MCF 10A (cell line): ENCODE measurements at regions not wholly inside any gene's neighbourhood (a gene's known extent, or its start where the extent isn't known, plus 50 kb on each side); places are given as distances from the start of the nearest gene placed in this dataset.

Experiments
- BruUV-seq: library from RNA; stranded (reverse); fragments of 400-500 nt; replicated peaks from 2 replicates; lab custom pipeline; 2021; lab: Mats Ljungman, UMichigan
- CTCF ChIA-PET: fragments of 300-600 bp; sonication (Branson Sonifier 250); formaldehyde crosslinking; extraction: SDS; loops from one replicate; lab custom pipeline; 2021; ENCODE audit warnings: antibody characterized with exemption, inconsistent platforms; lab: Yijun Ruan, JAX
- POLR2A ChIA-PET: fragments of 300-600, 350-650 bp; sonication (Branson Sonifier 250); formaldehyde crosslinking; extraction: SDS; loops from one replicate; lab custom pipeline; 2020; ENCODE audit warnings: antibody characterized with exemption, inconsistent platforms; lab: Yijun Ruan, JAX
- DNase-seq: peaks from one replicate; pipeline ENCODE4 v3.0.0-alpha.2; 2018; ENCODE audit not compliant: unreplicated experiment
- H3K27ac Mint-ChIP-seq: one replicate; pipeline ENCODE4 v1.8.0; 2022; ENCODE audit warnings: mild to moderate bottlenecking, low read depth, mixed read lengths; ENCODE audit not compliant: unreplicated experiment
- H3K27me3 Mint-ChIP-seq: one replicate; pipeline ENCODE4 v1.8.0; 2022; ENCODE audit warnings: mixed read lengths; ENCODE audit not compliant: insufficient read depth, unreplicated experiment
- H3K36me3 Mint-ChIP-seq: one replicate; pipeline ENCODE4 v1.8.0; 2022; ENCODE audit warnings: mild to moderate bottlenecking, moderate library complexity, mixed read lengths; ENCODE audit not compliant: insufficient read depth, unreplicated experiment
- H3K4me1 Mint-ChIP-seq: one replicate; pipeline ENCODE4 v1.8.0; 2022; ENCODE audit warnings: mixed read lengths; ENCODE audit not compliant: insufficient read depth, unreplicated experiment
- H3K4me3 Mint-ChIP-seq: one replicate; pipeline ENCODE4 v1.8.0; 2022; ENCODE audit warnings: mild to moderate bottlenecking, moderate library complexity, mixed read lengths; ENCODE audit not compliant: unreplicated experiment
- H3K9me3 Mint-ChIP-seq: one replicate; pipeline ENCODE4 v1.8.0; 2022; ENCODE audit warnings: mixed read lengths; ENCODE audit not compliant: unreplicated experiment
- CTCF ChIP-seq: fragments of 200-600 bp; IDR thresholded peaks from one replicate; pipeline ENCODE4 v1.8.0; 2022; ENCODE audit warnings: antibody characterized with exemption, mild to moderate bottlenecking; ENCODE audit not compliant: unreplicated experiment
- intact Hi-C: fragments of 100-400 bp; cut with micrococcal nuclease; formaldehyde crosslinking; loops from 2 replicates; pipeline ENCODE4 v1.14.1; 2022

GRCh38 chr10:129402459-129402858, 64.6 kb upstream of the MGMT start:
- DNase-seq: no peak
- POLR2A ChIA-PET: no interaction called here
- no peaks in the 10 kb centered on the region for H3K36me3 Mint-ChIP-seq
- intact Hi-C loops: no loop called here
- CTCF ChIA-PET: interaction anchor here (0.5 kb wide), 1 partner anchor 709 kb away, joined by 3 read pairs; no protein-coding TSS in a partner anchor
- no peaks in the 10 kb centered on the region for H3K27me3 Mint-ChIP-seq
- no peaks in the 10 kb centered on the region for H3K4me1 Mint-ChIP-seq
- BruUV-seq: no TSS peak
- no peak overlapping the region for H3K4me3 Mint-ChIP-seq
- H3K27ac Mint-ChIP-seq: no peak overlapping the region
- no peak for TF ChIP-seq CTCF
- no peaks in the 10 kb centered on the region for H3K9me3 Mint-ChIP-seq

- no peak for DNase-seq
- Mint-ChIP-seq H3K36me3 (no peaks in the 10 kb centered on the region), H3K27me3 (no peaks in the 10 kb centered on the region), H3K4me1 (no peaks in the 10 kb centered on the region), H3K4me3 (no peak overlapping the region), H3K9me3 (no peaks in the 10 kb centered on the region), H3K27ac (no peak overlapping the region)
- ChIA-PET CTCF (interaction anchor here (0.7 kb wide), 1 partner anchor 1897 kb away, joined by 3 read pairs; no protein-coding TSS in a partner anchor), POLR2A (no interaction called here)
- BruUV-seq: no TSS peak
- intact Hi-C loops: no loop called here
- TF ChIP-seq CTCF: no peak
These were observed 63.0 kb upstream of the MGMT start for GRCh38 chr10:129404091-129404490.

GRCh38 chr10:129405389-129405788, 61.7 kb upstream of the MGMT start:
- intact Hi-C loops: no loop called here
- no peak overlapping the region for H3K27ac Mint-ChIP-seq
- no peak for DNase-seq
- no TSS peak for BruUV-seq
- H3K27me3 Mint-ChIP-seq: no peaks in the 10 kb centered on the region
- TF ChIP-seq CTCF: no peak
- H3K9me3 Mint-ChIP-seq: no peaks in the 10 kb centered on the region
- no peaks in the 10 kb centered on the region for H3K36me3 Mint-ChIP-seq
- POLR2A ChIA-PET: interaction anchor here (0.7 kb wide), 1 partner anchor 138 kb away, joined by 3 read pairs; no protein-coding TSS in a partner anchor
- H3K4me1 Mint-ChIP-seq: no peaks in the 10 kb centered on the region
- CTCF ChIA-PET: no interaction called here
- H3K4me3 Mint-ChIP-seq: no peak overlapping the region

GRCh38 chr10:129410688-129411392, 56.2 kb upstream of the MGMT start:
- intact Hi-C loops: no loop called here
- Mint-ChIP-seq H3K27ac (no peak overlapping the region), H3K4me3 (no peak overlapping the region), H3K4me1 (no peaks in the 10 kb centered on the region), H3K9me3 (no peaks in the 10 kb centered on the region), H3K36me3 (no peaks in the 10 kb centered on the region), H3K27me3 (peaks cover 26% of the 10 kb centered on the region)
- ChIA-PET CTCF (interaction anchor here (1.0 kb wide), 1 partner anchor 684 kb away, joined by 3 read pairs; no protein-coding TSS in a partner anchor), POLR2A (interaction anchor here (0.5 kb wide), 1 partner anchor 9 kb away, joined by 3 read pairs; no protein-coding TSS in a partner anchor)
- BruUV-seq: no TSS peak
- no peak for DNase-seq
- no peak for TF ChIP-seq CTCF
